Psoas muscle (tissue), 7 donors: ENCODE measurements at regions not wholly inside any gene's neighbourhood (a gene's known extent, or its start where the extent isn't known, plus 50 kb on each side); places are given as distances from the start of the nearest gene placed in this dataset.

Experiments used
- ATAC-seq, 4 donors: fragments of 200-7000 bp; cut with Tn5 transposase; one replicate each; pipeline ENCODE4 v1.9.1; 2020; ENCODE audit warnings: moderate library complexity in 3 of 4, mild to moderate bottlenecking in 2 of 4
- DNase-seq, 2 donors: peaks; one replicate each; pipeline ENCODE4 v3.0.0-alpha.2; 2020
- H3K27ac ChIP-seq: fragments of 200-600 bp; one replicate; pipeline ENCODE4 v1.8.0; 2022
- H3K27me3 ChIP-seq, 3 donors: fragments of 200-600 bp in 1 of 3; one replicate each; pipeline versions ENCODE4 v1.6.1 to v1.8.0; 2013 to 2022; ENCODE audit warnings: low read length in 2 of 3, mild to moderate bottlenecking in 2 of 3, moderate library complexity in 1 of 3; ENCODE audit not compliant: insufficient read depth in 3 of 3
- H3K36me3 ChIP-seq, 2 donors: fragments of 200-600 bp in 1 of 2; one replicate each; pipeline versions ENCODE4 v1.6.1 to v1.8.0; 2013 to 2022; ENCODE audit warnings: low read depth in 1 of 2, mild to moderate bottlenecking in 1 of 2, moderate library complexity in 1 of 2; ENCODE audit not compliant: insufficient read depth in 1 of 2
- H3K4me1 ChIP-seq: fragments of 200-600 bp; one replicate; pipeline ENCODE4 v1.8.0; 2022
- H3K4me3 ChIP-seq: fragments of 200-600 bp; one replicate; pipeline ENCODE4 v1.8.0; 2022; ENCODE audit warnings: mild to moderate bottlenecking
- H3K9me3 ChIP-seq: fragments of 200-600 bp; one replicate; pipeline ENCODE4 v1.8.0; 2022
- WGBS, 3 donors: extraction: QIAGEN DNeasy Blood & Tissue Kit; methylation state at CpG; one replicate each; pipeline versions ENCODE4 v1.1.6 to v1.1.7; 2013; 5-methylcytosine and 5-hydroxymethylcytosine counted together
- intact Hi-C, 2 donors: fragments of 100-400 bp; cut with DNase I; formaldehyde crosslinking; loops; one replicate each; pipeline versions ENCODE4 v1.11.0 to v1.14.2; 2022
- TF ChIP-seq, protein P1 (sequence below): fragments of 200-600 bp; IDR thresholded peaks from one replicate; pipeline ENCODE4 v1.8.0; 2022; ENCODE audit warnings: antibody characterized with exemption
- donor health status: healthy with polysubstance abuse.
- donor health status: DM: no; HTN: no; CAD: no; lungs with moderate emphysema.
- donor health status: Bipolar disorder and iron deficiency.
- donor health status: healthy.
- donor health status: DM: yes; HTN: yes; CAD: no.
- donor health status: DM: no; HTN: no; CAD: no.
- donor health status: DM: yes; HTN: yes; CAD: no.

- H3K36me3 ChIP-seq = no peaks in the 10 kb centered on the region
- H3K27me3 ChIP-seq = no peaks in the 10 kb centered on the region
- TF ChIP-seq, protein P1, sequence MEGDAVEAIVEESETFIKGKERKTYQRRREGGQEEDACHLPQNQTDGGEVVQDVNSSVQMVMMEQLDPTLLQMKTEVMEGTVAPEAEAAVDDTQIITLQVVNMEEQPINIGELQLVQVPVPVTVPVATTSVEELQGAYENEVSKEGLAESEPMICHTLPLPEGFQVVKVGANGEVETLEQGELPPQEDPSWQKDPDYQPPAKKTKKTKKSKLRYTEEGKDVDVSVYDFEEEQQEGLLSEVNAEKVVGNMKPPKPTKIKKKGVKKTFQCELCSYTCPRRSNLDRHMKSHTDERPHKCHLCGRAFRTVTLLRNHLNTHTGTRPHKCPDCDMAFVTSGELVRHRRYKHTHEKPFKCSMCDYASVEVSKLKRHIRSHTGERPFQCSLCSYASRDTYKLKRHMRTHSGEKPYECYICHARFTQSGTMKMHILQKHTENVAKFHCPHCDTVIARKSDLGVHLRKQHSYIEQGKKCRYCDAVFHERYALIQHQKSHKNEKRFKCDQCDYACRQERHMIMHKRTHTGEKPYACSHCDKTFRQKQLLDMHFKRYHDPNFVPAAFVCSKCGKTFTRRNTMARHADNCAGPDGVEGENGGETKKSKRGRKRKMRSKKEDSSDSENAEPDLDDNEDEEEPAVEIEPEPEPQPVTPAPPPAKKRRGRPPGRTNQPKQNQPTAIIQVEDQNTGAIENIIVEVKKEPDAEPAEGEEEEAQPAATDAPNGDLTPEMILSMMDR = peak; percentile 15
- no peak overlapping the region for H3K4me3 ChIP-seq
- DNase-seq = no peak
- H3K4me1 ChIP-seq = no peaks in the 10 kb centered on the region
- no peak overlapping the region for H3K27ac ChIP-seq
- no peak for ATAC-seq
- intact Hi-C loops = no loop called here
- no peaks in the 10 kb centered on the region for H3K9me3 ChIP-seq
Measured at GRCh38 chr14:30330445-30330844, 228.5 kb upstream of the G2E3 start.

GRCh38 chr14:30331030-30331429, 227.9 kb upstream of the G2E3 start:
- Histone ChIP-seq H3K4me3 (no peak overlapping the region), H3K27ac (no peak overlapping the region), H3K36me3 (no peaks in the 10 kb centered on the region), H3K9me3 (no peaks in the 10 kb centered on the region), H3K4me1 (no peaks in the 10 kb centered on the region), H3K27me3 (no peaks in the 10 kb centered on the region)
- no peak for ATAC-seq
- TF ChIP-seq, protein P1 = no peak
- intact Hi-C loops = no loop called here
- no peak for DNase-seq

- no peaks in the 10 kb centered on the region for H3K27me3 ChIP-seq
- TF ChIP-seq, protein P1 = no peak
- intact Hi-C loops = no loop called here
- ATAC-seq (no peak), DNase-seq (no peak)
- H3K9me3 ChIP-seq = no peaks in the 10 kb centered on the region
- no peak overlapping the region for H3K27ac ChIP-seq
- H3K4me3 ChIP-seq = no peak overlapping the region
- no peaks in the 10 kb centered on the region for H3K36me3 ChIP-seq
- H3K4me1 ChIP-seq = no peaks in the 10 kb centered on the region
Measured at GRCh38 chr14:30332374-30332773, 226.6 kb upstream of the G2E3 start.

DNA sequence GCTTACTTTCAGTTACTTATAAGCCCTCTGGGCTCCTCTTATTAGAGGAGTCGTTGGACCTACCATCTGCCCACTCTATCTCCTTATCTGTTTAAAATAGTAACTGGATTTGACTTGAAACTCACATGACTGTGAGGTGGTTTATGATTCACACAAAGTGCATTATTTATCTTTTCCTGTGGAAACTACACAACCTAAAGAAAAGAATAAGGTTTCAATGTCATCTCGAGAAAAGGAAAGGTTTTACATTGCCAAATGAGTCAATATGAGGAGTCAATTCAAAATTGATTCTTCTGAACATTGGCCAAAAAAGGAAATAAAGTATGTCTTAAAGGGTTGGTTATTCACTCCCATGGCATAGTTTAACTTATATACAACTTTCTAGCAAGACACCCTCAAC, 225.0 kb upstream of the G2E3 start:
- Histone ChIP-seq H3K27me3 (no peaks in the 10 kb centered on the region), H3K4me1 (no peaks in the 10 kb centered on the region), H3K9me3 (no peaks in the 10 kb centered on the region), H3K27ac (no peak overlapping the region), H3K4me3 (no peak overlapping the region), H3K36me3 (no peaks in the 10 kb centered on the region)
- intact Hi-C loops = no loop called here
- TF ChIP-seq, protein P1 = no peak
- DNase-seq (no peak), ATAC-seq (no peak)
- WGBS, 3 donors = 63 to 70% (median 70%) methylated on average over 2 of the region's 2 CpGs

DNA sequence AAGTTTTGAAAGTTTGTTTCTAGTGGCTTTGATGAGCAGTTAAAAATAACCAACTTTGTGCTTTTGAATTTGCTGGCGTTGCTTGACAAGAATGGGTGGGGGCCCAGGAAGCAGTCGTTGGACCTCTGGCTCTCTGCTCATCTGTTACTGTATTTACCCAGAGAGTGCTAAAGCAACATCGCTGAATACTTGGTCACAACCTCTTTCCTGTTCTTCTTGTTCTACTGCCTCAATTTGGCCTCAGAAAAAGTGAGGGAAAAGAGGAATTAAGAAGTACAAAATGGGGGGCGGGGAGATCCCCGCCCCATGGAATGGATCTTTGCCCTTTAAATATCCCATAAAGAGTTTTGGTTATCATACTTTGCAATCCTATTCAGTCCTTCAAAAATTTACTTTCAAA, 221.5 kb upstream of the G2E3 start:
- Histone ChIP-seq H3K36me3 (no peaks in the 10 kb centered on the region), H3K27ac (no peak overlapping the region), H3K9me3 (no peaks in the 10 kb centered on the region), H3K27me3 (no peaks in the 10 kb centered on the region), H3K4me3 (no peak overlapping the region), H3K4me1 (no peaks in the 10 kb centered on the region)
- 59 to 67% (median 61%) methylated on average over 5 of the region's 5 CpGs for WGBS, 3 donors
- ATAC-seq = no peak
- intact Hi-C loops = no loop called here
- TF ChIP-seq, protein P1 = no peak
- DNase-seq = no peak
